PC-3 (cell line): ENCODE measurements at regions not wholly inside any gene's neighbourhood (a gene's known extent, or its start where the extent isn't known, plus 50 kb on each side); places are given as distances from the start of the nearest gene placed in this dataset.

ENCODE experiments used
- ATAC-seq: fragments of 200-7000 bp; cut with Tn5 transposase; 2 replicates; pipeline ENCODE4 v1.9.1; 2020; ENCODE audit warnings: mild to moderate bottlenecking, moderate library complexity
- BruUV-seq: library from RNA; stranded (reverse); fragments of 400-500 nt; replicated peaks from 2 replicates; lab custom pipeline; 2021; lab: Mats Ljungman, UMichigan
- CTCF ChIA-PET: fragments of 300-600 bp; sonication (Branson Sonifier 250); formaldehyde crosslinking; loops from one replicate; lab custom pipeline; 2022; ENCODE audit warnings: antibody characterized with exemption; lab: Charles Lee
- POLR2A ChIA-PET: fragments of 300-600 bp; sonication (Branson Sonifier 250); formaldehyde crosslinking; loops from one replicate; lab custom pipeline; 2022; ENCODE audit warnings: antibody characterized with exemption; ENCODE audit not compliant: unreplicated experiment; lab: Charles Lee
- DNase-seq: peaks from one replicate; pipeline ENCODE4 v3.0.0-alpha.2; 2015
- H2AFZ ChIP-seq: fragments of 300-600 bp; sonication (generic); 2 replicates; pipeline ENCODE4 v1.6.0; 2016; ENCODE audit warnings: antibody characterized with exemption, low read length
- H3F3A ChIP-seq: fragments of 300-600 bp; sonication (generic); one replicate; pipeline ENCODE4 v1.6.0; 2017; ENCODE audit warnings: antibody characterized with exemption, low read length, control low read depth, mild to moderate bottlenecking; ENCODE audit not compliant: unreplicated experiment
- H3K27ac ChIP-seq: fragments of 300-600 bp; sonication (generic); 2 replicates; pipeline ENCODE4 v1.5.1; 2016; ENCODE audit warnings: mild to moderate bottlenecking, low read length
- H3K27me3 ChIP-seq: fragments of 300-600 bp; sonication (generic); 2 replicates; pipeline ENCODE4 v1.6.1; 2016; ENCODE audit warnings: low read length, mixed read lengths
- H3K36me3 ChIP-seq: fragments of 300-600 bp; sonication (generic); 2 replicates; pipeline ENCODE4 v1.6.1; 2016; ENCODE audit warnings: low read depth, mixed run types, low read length, mixed read lengths
- H3K4me1 ChIP-seq: fragments of 300-600 bp; sonication (generic); 2 replicates; pipeline ENCODE4 v1.5.1; 2016; ENCODE audit warnings: low read length; ENCODE audit not compliant: insufficient read depth
- H3K4me2 ChIP-seq: fragments of 300-600 bp; sonication (generic); 2 replicates; pipeline ENCODE4 v1.6.0; 2016; ENCODE audit warnings: low read length
- H3K4me3 ChIP-seq: fragments of 300-600 bp; sonication (generic); 2 replicates; pipeline ENCODE4 v1.5.1; 2016; ENCODE audit warnings: mild to moderate bottlenecking, low read length, mixed read lengths
- H3K79me2 ChIP-seq: fragments of 300-600 bp; sonication (generic); 2 replicates; pipeline ENCODE4 v1.6.1; 2017; ENCODE audit warnings: low read length, mixed read lengths
- H3K9ac ChIP-seq: fragments of 300-600 bp; sonication (generic); 2 replicates; pipeline ENCODE4 v1.6.0; 2016; ENCODE audit warnings: mild to moderate bottlenecking, low read length
- H3K9me2 ChIP-seq: fragments of 300-600 bp; sonication (generic); replicated peaks from 2 replicates; pipeline ENCODE4 v1.6.1; 2016; ENCODE audit warnings: mixed run types, low read length, mixed read lengths
- H3K9me3 ChIP-seq: fragments of 300-600 bp; sonication (generic); 2 replicates; pipeline ENCODE4 v1.6.1; 2016; ENCODE audit warnings: low read length, mixed read lengths
- H4K20me1 ChIP-seq: fragments of 300-600 bp; sonication (generic); 2 replicates; pipeline ENCODE4 v1.6.1; 2016; ENCODE audit warnings: low read length, mixed read lengths
- EZH2 ChIP-seq: fragments of 300-600 bp; sonication (generic); IDR thresholded peaks from one replicate; pipeline ENCODE4 v1.6.1; 2017; ENCODE audit warnings: antibody characterized with exemption, mild to moderate bottlenecking, low read length; ENCODE audit not compliant: unreplicated experiment
- EZH2phosphoT487 ChIP-seq: fragments of 300-600 bp; sonication (generic); IDR thresholded peaks from 2 replicates; pipeline ENCODE4 v1.6.1; 2018; ENCODE audit warnings: mild to moderate bottlenecking, antibody characterized with exemption, low read length, borderline replicate concordance
- intact Hi-C: fragments of 100-400 bp; cut with micrococcal nuclease; formaldehyde crosslinking; loops from 2 replicates; pipeline ENCODE4 v1.9.0; 2023
- TF ChIP-seq, protein P1 (sequence below): fragments of 300-600 bp; sonication (generic); conservative IDR thresholded peaks from 2 replicates; pipeline ENCODE4 v1.5.1; 2017; ENCODE audit warnings: antibody characterized with exemption, low read depth, mild to moderate bottlenecking, low read length

DNA sequence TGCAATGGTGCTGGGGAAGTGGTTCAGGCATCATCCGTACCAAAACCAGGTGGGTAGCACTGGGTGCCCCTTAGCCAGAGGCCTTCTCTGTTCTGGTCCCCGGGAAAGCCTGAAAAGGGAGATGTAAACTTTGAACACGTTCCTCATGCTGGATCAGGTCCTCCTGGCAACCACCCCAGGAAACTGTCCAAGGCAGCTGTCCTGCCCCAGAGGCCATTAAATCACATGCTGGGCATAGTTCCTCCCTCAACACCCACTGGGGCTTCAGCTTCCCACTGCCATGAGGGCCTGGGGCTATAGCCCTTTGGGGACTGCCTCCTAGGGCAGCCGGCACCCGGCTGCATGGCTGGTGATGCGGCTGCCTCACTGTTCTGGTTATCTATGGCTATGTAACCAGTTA lies 228.9 kb upstream of the MVB12B start:
- DNase-seq, result no peak
- intact Hi-C loops, result no loop called here
- CTCF ChIA-PET, result no interaction called here

DNA sequence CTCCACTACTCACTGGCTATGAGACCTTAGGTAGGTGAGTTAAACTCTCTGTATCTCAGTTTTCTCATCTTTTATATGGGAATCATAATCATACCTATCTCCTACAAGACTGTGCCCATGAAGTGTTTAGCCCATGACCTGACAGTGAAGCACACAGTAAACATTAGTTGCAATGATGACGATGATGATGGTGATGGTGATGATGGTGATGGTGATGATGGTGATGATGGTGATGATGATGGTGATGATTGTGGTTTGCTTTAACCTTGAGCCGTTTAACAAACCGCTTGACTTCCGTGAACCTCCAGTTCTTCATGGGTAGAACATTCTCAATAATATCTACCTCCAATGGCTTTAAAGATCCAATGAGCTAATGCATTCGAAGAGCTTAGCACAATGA lies 220.2 kb upstream of the MVB12B start:
- H3K9ac ChIP-seq, result no peak overlapping the region
- H3K27me3 ChIP-seq, result peaks cover 8% of the 10 kb centered on the region; the same call in 1 of the 2 replicates
- no peaks in the 10 kb centered on the region for H4K20me1 ChIP-seq
- no peaks in the 10 kb centered on the region for H3K9me2 ChIP-seq
- ChIA-PET CTCF (no interaction called here), POLR2A (no interaction called here)
- TF ChIP-seq, protein P1, sequence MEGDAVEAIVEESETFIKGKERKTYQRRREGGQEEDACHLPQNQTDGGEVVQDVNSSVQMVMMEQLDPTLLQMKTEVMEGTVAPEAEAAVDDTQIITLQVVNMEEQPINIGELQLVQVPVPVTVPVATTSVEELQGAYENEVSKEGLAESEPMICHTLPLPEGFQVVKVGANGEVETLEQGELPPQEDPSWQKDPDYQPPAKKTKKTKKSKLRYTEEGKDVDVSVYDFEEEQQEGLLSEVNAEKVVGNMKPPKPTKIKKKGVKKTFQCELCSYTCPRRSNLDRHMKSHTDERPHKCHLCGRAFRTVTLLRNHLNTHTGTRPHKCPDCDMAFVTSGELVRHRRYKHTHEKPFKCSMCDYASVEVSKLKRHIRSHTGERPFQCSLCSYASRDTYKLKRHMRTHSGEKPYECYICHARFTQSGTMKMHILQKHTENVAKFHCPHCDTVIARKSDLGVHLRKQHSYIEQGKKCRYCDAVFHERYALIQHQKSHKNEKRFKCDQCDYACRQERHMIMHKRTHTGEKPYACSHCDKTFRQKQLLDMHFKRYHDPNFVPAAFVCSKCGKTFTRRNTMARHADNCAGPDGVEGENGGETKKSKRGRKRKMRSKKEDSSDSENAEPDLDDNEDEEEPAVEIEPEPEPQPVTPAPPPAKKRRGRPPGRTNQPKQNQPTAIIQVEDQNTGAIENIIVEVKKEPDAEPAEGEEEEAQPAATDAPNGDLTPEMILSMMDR, result no peak
- TF ChIP-seq EZH2 (no peak), EZH2phosphoT487 (no peak)
- H3F3A ChIP-seq, result no peaks in the 10 kb centered on the region
- ATAC-seq, result no peak
- no peak overlapping the region for H3K4me2 ChIP-seq
- no peak overlapping the region for H3K4me3 ChIP-seq
- no peak overlapping the region for H3K27ac ChIP-seq
- H2AFZ ChIP-seq, result no peak overlapping the region
- no peaks in the 10 kb centered on the region for H3K79me2 ChIP-seq
- no peaks in the 10 kb centered on the region for H3K9me3 ChIP-seq
- H3K4me1 ChIP-seq, result no peaks in the 10 kb centered on the region
- intact Hi-C loops, result no loop called here
- BruUV-seq, result no TSS peak
- DNase-seq, result no peak
- no peaks in the 10 kb centered on the region for H3K36me3 ChIP-seq

More for the DNA sequence above, 228.9 kb upstream of the MVB12B start:
- H3K4me3 ChIP-seq, result no peak overlapping the region
- no peaks in the 10 kb centered on the region for H3K36me3 ChIP-seq
- no peaks in the 10 kb centered on the region for H3K9me2 ChIP-seq
- ATAC-seq, result no peak
- no peaks in the 10 kb centered on the region for H3F3A ChIP-seq
- H3K4me2 ChIP-seq, result no peak overlapping the region
- H2AFZ ChIP-seq, result no peak overlapping the region
- BruUV-seq, result no TSS peak
- no peaks in the 10 kb centered on the region for H3K9me3 ChIP-seq
- no peaks in the 10 kb centered on the region for H3K79me2 ChIP-seq
- H3K27ac ChIP-seq, result no peak overlapping the region
- no peaks in the 10 kb centered on the region for H4K20me1 ChIP-seq
- TF ChIP-seq EZH2, result no peak
- TF ChIP-seq EZH2phosphoT487, result no peak
- TF ChIP-seq, protein P1, result no peak
- no peaks in the 10 kb centered on the region for H3K4me1 ChIP-seq
- POLR2A ChIA-PET, result no interaction called here
- H3K9ac ChIP-seq, result no peak overlapping the region
- no peaks in the 10 kb centered on the region for H3K27me3 ChIP-seq

DNA sequence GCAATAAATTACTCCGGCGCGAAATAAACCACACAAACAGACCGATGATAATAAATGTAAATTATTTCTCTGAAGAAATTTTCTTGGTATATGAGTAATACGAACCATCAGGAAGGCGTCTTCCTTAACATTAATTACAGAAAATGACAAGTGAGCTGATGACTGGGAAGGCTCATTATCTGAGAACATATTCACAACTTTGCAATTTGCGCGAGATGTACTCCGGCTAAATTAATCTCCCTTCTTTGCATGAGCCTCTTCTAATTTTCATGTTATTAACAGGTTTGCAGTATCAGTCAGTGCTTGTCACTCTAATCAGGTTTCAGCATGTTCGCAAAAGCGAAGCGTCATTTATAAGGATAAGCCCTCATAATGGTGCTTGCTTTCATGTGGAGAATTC lies 218.9 kb upstream of the MVB12B start:
- H3K9ac ChIP-seq, result no peak overlapping the region
- ChIA-PET CTCF (no interaction called here), POLR2A (no interaction called here)
- H3K27ac ChIP-seq, result no peak overlapping the region
- no peaks in the 10 kb centered on the region for H3K79me2 ChIP-seq
- no TSS peak for BruUV-seq
- no peak overlapping the region for H3K4me2 ChIP-seq
- H3K36me3 ChIP-seq, result no peaks in the 10 kb centered on the region
- intact Hi-C loops, result no loop called here
- no peak overlapping the region for H2AFZ ChIP-seq
- no peaks in the 10 kb centered on the region for H3F3A ChIP-seq
- TF ChIP-seq EZH2phosphoT487 (no peak), EZH2 (no peak)
- TF ChIP-seq, protein P1, result no peak
- DNase-seq, result no peak
- H3K4me3 ChIP-seq, result no peak overlapping the region
- no peaks in the 10 kb centered on the region for H3K9me3 ChIP-seq
- H3K27me3 ChIP-seq, result peaks cover 8% of the 10 kb centered on the region; the same call in 1 of the 2 replicates
- no peaks in the 10 kb centered on the region for H3K9me2 ChIP-seq
- no peak for ATAC-seq
- H3K4me1 ChIP-seq, result no peaks in the 10 kb centered on the region
- no peaks in the 10 kb centered on the region for H4K20me1 ChIP-seq
